ENCODE measurements at regions not wholly inside any gene's neighbourhood (a gene's known extent, or its start where the extent isn't known, plus 50 kb on each side); places are given as distances from the start of the nearest gene placed in this dataset.

DNA sequence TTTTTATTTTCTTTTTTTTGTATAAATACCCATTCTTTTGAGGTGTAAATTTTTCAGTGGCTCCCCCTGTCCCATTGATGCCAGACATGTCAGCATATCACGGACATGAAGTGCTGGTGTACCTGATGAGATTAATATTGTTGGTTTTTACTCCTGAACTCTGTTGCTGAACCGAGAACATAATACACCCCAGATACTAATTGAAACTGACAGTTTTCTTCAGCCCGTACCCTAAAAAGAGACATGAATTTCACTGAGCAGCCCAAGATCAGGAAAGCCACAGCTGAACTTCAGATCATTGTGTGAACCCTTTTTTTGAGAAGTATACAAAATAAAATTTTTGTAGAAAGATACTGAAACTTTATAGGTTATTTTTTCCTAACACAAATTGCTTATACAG is 75.7 kb downstream of the PRDM9 start:
- H3K27ac ChIP-seq (ENCODE audit: control insufficient read depth, insufficient read depth), result no peak overlapping the region
- WGBS (ENCODE audit: insufficient coverage, insufficient replicate concordance, low lambda C conversion rate, missing lambda C conversion rate), result 3% methylated on average over 3 of the region's 3 CpGs
- in situ Hi-C loops (cut with MboI), result no loop called here

More for the DNA sequence above, 75.7 kb downstream of the PRDM9 start:
- ChIA-PET POLR2A (no interaction called here), RAD21 (ENCODE audit: unreplicated experiment) (no interaction called here), CTCF (no interaction called here), SMC1A (ENCODE audit: uncharacterized antibody, unreplicated experiment) (interaction anchor here (1.1 kb wide), 1 partner anchor 12 kb away, joined by 3 read pairs; no protein-coding TSS in a partner anchor)
- Histone ChIP-seq H3K79me2 (ENCODE audit: control insufficient read depth, insufficient read depth, low read length) (no peaks in the 10 kb centered on the region), H3K27me3 (replicated peaks in 1 of 2; ENCODE audit: control insufficient read depth in 2 of 2, insufficient read depth in 2 of 2, low read length in 1 of 2) (no peaks in the 10 kb centered on the region), H2AFZ (ENCODE audit: control insufficient read depth, low read depth, low read length) (no peak overlapping the region), H3K9me3 (replicated peaks; ENCODE audit: control insufficient read depth, insufficient read depth, low read length) (no peaks in the 10 kb centered on the region), H4K20me1 (ENCODE audit: control insufficient read depth, insufficient read depth) (no peaks in the 10 kb centered on the region), H3K4me3 (no peak overlapping the region), H3K36me3 (ENCODE audit: control insufficient read depth in 2 of 2, insufficient read depth in 2 of 2, low read length in 1 of 2) (no peaks in the 10 kb centered on the region), H3K4me2 (ENCODE audit: control insufficient read depth, insufficient read depth) (no peak overlapping the region), H3K9ac (ENCODE audit: control insufficient read depth, insufficient read depth, low read length) (no peak overlapping the region), H3K4me1 (ENCODE audit: control insufficient read depth, insufficient read depth, low read length) (no peaks in the 10 kb centered on the region)
- ATAC-seq (no peak), DNase-seq (ENCODE audit: low read depth, low spot score) (no peak), FAIRE-seq (no peak)
- BruUV-seq (replicated peaks), result no TSS peak
- no peak for TF ChIP-seq SIN3A (IDR thresholded peaks at IDR 0.05; ENCODE audit: low read depth, low read length)
- TF ChIP-seq NRF1 (conservative IDR thresholded peaks at IDR 0.05; ENCODE audit: low read depth, low read length), result no peak
- TF ChIP-seq, protein P1, sequence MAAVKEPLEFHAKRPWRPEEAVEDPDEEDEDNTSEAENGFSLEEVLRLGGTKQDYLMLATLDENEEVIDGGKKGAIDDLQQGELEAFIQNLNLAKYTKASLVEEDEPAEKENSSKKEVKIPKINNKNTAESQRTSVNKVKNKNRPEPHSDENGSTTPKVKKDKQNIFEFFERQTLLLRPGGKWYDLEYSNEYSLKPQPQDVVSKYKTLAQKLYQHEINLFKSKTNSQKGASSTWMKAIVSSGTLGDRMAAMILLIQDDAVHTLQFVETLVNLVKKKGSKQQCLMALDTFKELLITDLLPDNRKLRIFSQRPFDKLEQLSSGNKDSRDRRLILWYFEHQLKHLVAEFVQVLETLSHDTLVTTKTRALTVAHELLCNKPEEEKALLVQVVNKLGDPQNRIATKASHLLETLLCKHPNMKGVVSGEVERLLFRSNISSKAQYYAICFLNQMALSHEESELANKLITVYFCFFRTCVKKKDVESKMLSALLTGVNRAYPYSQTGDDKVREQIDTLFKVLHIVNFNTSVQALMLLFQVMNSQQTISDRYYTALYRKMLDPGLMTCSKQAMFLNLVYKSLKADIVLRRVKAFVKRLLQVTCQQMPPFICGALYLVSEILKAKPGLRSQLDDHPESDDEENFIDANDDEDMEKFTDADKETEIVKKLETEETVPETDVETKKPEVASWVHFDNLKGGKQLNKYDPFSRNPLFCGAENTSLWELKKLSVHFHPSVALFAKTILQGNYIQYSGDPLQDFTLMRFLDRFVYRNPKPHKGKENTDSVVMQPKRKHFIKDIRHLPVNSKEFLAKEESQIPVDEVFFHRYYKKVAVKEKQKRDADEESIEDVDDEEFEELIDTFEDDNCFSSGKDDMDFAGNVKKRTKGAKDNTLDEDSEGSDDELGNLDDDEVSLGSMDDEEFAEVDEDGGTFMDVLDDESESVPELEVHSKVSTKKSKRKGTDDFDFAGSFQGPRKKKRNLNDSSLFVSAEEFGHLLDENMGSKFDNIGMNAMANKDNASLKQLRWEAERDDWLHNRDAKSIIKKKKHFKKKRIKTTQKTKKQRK (IDR thresholded peaks at IDR 0.05; ENCODE audit: low read depth, low read length), result no peak
- TF ChIP-seq RB1 (IDR thresholded peaks at IDR 0.05; ENCODE audit: borderline replicate concordance), result no peak
- no peak for TF ChIP-seq ZNF274 (IDR thresholded peaks at IDR 0.05; ENCODE audit: insufficient read depth, insufficient read length)
- no peak for TF ChIP-seq EED (IDR thresholded peaks at IDR 0.05; ENCODE audit: low read depth)
- TF ChIP-seq CREB1 (IDR thresholded peaks at IDR 0.05; ENCODE audit: low read depth), result no peak
- TF ChIP-seq MTA2 (IDR thresholded peaks at IDR 0.05; ENCODE audit: low read depth), result no peak
- intact Hi-C loops (cut with micrococcal nuclease; ENCODE audit: unreplicated experiment), result no loop called here

Measured in GM12878 (cell line).